Psoas muscle (tissue), 7 donors: ENCODE measurements at regions not wholly inside any gene's neighbourhood (a gene's known extent, or its start where the extent isn't known, plus 50 kb on each side); places are given as distances from the start of the nearest gene placed in this dataset.
"Not testable (repeated sequence)": the region's sequence is repeated elsewhere in the genome, so short reads cannot be mapped to it uniquely, and the experiment has no call there.

ENCODE experiments used
- ATAC-seq, 4 donors: fragments of 200-7000 bp; cut with Tn5 transposase; one replicate each; pipeline ENCODE4 v1.9.1; 2020; ENCODE audit warnings: moderate library complexity in 3 of 4, mild to moderate bottlenecking in 2 of 4
- DNase-seq, 2 donors: peaks; one replicate each; pipeline ENCODE4 v3.0.0-alpha.2; 2020
- H3K27ac ChIP-seq: fragments of 200-600 bp; one replicate; pipeline ENCODE4 v1.8.0; 2022
- H3K27me3 ChIP-seq, 3 donors: fragments of 200-600 bp in 1 of 3; one replicate each; pipeline versions ENCODE4 v1.6.1 to v1.8.0; 2013 to 2022; ENCODE audit warnings: low read length in 2 of 3, mild to moderate bottlenecking in 2 of 3, moderate library complexity in 1 of 3; ENCODE audit not compliant: insufficient read depth in 3 of 3
- H3K36me3 ChIP-seq, 2 donors: fragments of 200-600 bp in 1 of 2; one replicate each; pipeline versions ENCODE4 v1.6.1 to v1.8.0; 2013 to 2022; ENCODE audit warnings: low read depth in 1 of 2, mild to moderate bottlenecking in 1 of 2, moderate library complexity in 1 of 2; ENCODE audit not compliant: insufficient read depth in 1 of 2
- H3K4me1 ChIP-seq: fragments of 200-600 bp; one replicate; pipeline ENCODE4 v1.8.0; 2022
- H3K4me3 ChIP-seq: fragments of 200-600 bp; one replicate; pipeline ENCODE4 v1.8.0; 2022; ENCODE audit warnings: mild to moderate bottlenecking
- H3K9me3 ChIP-seq: fragments of 200-600 bp; one replicate; pipeline ENCODE4 v1.8.0; 2022
- WGBS, 3 donors: extraction: QIAGEN DNeasy Blood & Tissue Kit; methylation state at CpG; one replicate each; pipeline versions ENCODE4 v1.1.6 to v1.1.7; 2013; 5-methylcytosine and 5-hydroxymethylcytosine counted together
- intact Hi-C, 2 donors: fragments of 100-400 bp; cut with DNase I; formaldehyde crosslinking; loops; one replicate each; pipeline versions ENCODE4 v1.11.0 to v1.14.2; 2022
- TF ChIP-seq, protein P1 (sequence below): fragments of 200-600 bp; IDR thresholded peaks from one replicate; pipeline ENCODE4 v1.8.0; 2022; ENCODE audit warnings: antibody characterized with exemption
- donor health status: healthy with polysubstance abuse.
- donor health status: DM: no; HTN: no; CAD: no; lungs with moderate emphysema.
- donor health status: Bipolar disorder and iron deficiency.
- donor health status: healthy.
- donor health status: DM: yes; HTN: yes; CAD: no.
- donor health status: DM: no; HTN: no; CAD: no.
- donor health status: DM: yes; HTN: yes; CAD: no.

DNA sequence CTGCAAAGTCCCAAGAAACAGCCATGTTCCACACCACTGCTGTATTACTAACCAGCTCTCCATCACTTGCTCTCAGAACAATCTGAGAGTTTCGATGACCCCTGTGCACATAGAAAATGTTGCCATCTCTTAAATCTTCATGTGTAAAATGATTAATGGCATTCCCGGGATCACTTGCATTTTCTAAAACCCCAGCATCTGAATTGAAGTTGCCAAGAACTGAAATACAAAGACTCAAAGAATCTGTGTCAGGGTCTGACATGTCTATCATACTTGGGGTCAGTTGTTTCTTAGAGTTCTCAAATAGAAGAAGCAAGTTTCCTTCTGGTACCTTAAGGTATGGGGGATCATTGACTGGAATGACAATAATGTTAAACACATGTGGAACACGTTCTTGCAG is 115.1 kb downstream of the ESM1 start:
- Histone ChIP-seq H3K4me3 (no peak overlapping the region), H3K9me3 (no peaks in the 10 kb centered on the region), H3K27me3 (no peaks in the 10 kb centered on the region), H3K36me3 (no peaks in the 10 kb centered on the region), H3K4me1 (no peaks in the 10 kb centered on the region), H3K27ac (no peak overlapping the region)
- ATAC-seq (no peak), DNase-seq (no peak)
- TF ChIP-seq, protein P1, sequence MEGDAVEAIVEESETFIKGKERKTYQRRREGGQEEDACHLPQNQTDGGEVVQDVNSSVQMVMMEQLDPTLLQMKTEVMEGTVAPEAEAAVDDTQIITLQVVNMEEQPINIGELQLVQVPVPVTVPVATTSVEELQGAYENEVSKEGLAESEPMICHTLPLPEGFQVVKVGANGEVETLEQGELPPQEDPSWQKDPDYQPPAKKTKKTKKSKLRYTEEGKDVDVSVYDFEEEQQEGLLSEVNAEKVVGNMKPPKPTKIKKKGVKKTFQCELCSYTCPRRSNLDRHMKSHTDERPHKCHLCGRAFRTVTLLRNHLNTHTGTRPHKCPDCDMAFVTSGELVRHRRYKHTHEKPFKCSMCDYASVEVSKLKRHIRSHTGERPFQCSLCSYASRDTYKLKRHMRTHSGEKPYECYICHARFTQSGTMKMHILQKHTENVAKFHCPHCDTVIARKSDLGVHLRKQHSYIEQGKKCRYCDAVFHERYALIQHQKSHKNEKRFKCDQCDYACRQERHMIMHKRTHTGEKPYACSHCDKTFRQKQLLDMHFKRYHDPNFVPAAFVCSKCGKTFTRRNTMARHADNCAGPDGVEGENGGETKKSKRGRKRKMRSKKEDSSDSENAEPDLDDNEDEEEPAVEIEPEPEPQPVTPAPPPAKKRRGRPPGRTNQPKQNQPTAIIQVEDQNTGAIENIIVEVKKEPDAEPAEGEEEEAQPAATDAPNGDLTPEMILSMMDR, result no peak
- 79 to 89% (median 82%) methylated on average over 3 of the region's 3 CpGs for WGBS, 3 donors
- intact Hi-C loops, result no loop called here

DNA sequence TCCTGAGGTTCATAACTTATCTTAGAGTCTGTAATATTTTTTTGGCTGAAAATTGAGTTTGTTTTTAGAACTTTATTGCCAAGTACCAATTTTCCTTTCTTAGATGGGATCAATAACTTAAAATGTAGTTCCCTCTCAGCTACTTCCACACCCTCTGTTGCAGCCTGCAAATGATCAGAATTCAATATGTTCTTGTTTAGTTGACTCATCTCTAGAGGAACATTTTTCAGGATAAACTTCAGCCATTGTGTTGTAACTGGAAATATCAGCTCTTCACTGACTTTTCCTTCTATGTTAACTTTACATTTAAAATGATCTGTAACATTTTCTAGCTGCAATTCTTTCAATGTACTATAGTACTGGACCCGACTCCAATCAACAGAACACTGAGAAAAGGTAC is 115.7 kb downstream of the ESM1 start:
- DNase-seq (no peak), ATAC-seq (no peak)
- WGBS, 3 donors, result 91 to 100% (median 97%) methylated on average over 1 of the region's 1 CpG
- H3K9me3 ChIP-seq, result no peaks in the 10 kb centered on the region
- no peaks in the 10 kb centered on the region for H3K36me3 ChIP-seq
- no peaks in the 10 kb centered on the region for H3K27me3 ChIP-seq
- H3K4me3 ChIP-seq, result no peak overlapping the region
- TF ChIP-seq, protein P1, result no peak
- no peaks in the 10 kb centered on the region for H3K4me1 ChIP-seq
- H3K27ac ChIP-seq, result no peak overlapping the region
- intact Hi-C loops, result loop anchor here in 1 of 2 donors (2.0 kb wide), 1 partner anchor 353 kb away; the partner anchor contains the start of gene SNX18

DNA sequence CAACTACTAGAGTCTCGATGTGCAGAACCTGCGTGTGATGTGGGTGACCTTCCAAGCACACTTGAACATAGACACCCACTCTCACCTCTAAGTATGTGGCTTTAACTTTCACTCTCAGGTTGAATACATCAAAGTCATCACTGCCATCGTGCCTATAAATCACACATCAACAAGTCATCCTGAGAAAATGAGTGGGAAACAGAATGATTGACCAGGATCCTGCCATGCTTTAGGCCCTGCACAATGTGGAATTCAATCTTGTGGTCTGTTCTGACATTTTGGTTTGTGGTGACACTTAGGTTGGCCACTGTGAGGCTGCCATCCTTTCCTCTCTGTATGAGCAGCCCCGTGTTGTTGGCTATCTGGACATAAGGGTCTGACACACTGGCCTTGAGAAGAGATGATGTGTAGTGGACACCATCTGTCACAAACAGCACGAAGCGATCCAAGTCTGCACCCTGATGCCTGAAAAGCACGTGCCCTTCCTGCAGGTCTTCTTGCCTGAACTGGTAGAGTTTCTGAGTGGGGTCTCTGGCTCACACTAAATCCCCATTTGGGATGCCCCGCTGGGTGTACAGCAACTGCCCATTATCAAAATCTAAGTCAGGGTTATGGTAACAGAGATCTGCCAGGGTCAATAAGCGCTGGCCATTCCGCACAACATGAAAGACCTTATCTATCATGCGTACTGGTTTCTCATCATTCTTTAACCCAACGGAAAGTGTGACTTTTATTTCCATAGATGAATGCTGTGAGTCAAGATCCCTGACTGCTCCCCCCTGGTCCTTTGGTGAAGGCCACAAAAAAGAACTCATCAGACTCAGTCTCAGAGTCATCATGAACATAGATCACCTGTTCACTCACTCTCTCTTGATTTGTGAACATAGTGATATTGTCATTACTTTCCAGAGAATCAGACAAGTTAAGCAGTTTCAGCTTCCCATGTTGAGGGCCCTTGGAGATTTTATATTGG is 116.6 kb downstream of the ESM1 start:
- intact Hi-C loops, result loop anchor here in 1 of 2 donors (2.0 kb wide), 1 partner anchor 352 kb away; the partner anchor contains the start of gene SNX18
- WGBS, 3 donors, result 84 to 89% (median 85%) methylated on average over 12 of the region's 12 CpGs
- ATAC-seq, result no peak

DNA sequence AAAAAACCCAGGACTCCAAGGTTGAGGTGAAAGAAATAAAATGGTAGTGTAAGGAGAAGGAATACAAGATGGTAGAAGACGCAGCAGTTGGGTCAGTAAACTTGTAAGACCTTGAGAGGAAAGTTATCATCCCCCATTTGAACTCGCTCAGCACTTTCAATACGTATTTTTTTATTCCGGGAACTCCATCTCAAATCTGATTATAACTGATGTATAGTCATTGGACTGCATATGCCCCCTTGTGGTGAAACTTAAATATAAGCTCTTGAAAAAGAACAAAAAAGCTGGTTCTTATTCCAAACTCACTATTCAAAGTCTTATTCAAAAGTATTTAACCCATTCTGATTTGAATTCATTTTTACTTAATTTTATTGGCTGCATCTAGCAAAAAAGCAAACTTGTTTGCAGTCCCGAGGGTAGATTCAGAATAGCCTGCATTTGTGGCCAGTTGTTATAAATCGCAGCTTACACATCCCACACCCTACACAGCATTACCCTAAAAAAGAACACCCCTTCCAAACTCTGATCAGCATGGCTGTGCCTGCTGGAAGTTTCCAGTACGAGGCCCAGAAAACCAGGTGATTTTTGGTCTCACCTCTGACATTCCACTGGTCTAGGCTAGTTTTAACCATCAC is 118.0 kb downstream of the ESM1 start:
- TF ChIP-seq, protein P1, result peak; percentile 68
- Histone ChIP-seq H3K9me3 (no peaks in the 10 kb centered on the region), H3K36me3 (no peaks in the 10 kb centered on the region), H3K27ac (no peak overlapping the region), H3K27me3 (no peaks in the 10 kb centered on the region), H3K4me3 (peak overlapping the region; percentile 43), H3K4me1 (no peaks in the 10 kb centered on the region)
- DNase-seq (no peak), ATAC-seq (peak in 3 of 4 donors; percentile 42 to 79 (median 63))
- 25 to 30% (median 28%) methylated on average over 7 of the region's 7 CpGs for WGBS, 3 donors
- intact Hi-C loops, result loop anchor here in 1 of 2 donors (2.0 kb wide), 1 partner anchor 351 kb away; the partner anchor contains the start of gene SNX18

More for the DNA sequence above, 116.6 kb downstream of the ESM1 start:
- Histone ChIP-seq H3K4me3 (no peak overlapping the region), H3K36me3 (no peaks in the 10 kb centered on the region), H3K27ac (no peak overlapping the region), H3K4me1 (no peaks in the 10 kb centered on the region), H3K27me3 (no peaks in the 10 kb centered on the region), H3K9me3 (no peaks in the 10 kb centered on the region)
- TF ChIP-seq, protein P1, result no peak
- DNase-seq, result no peak

DNA sequence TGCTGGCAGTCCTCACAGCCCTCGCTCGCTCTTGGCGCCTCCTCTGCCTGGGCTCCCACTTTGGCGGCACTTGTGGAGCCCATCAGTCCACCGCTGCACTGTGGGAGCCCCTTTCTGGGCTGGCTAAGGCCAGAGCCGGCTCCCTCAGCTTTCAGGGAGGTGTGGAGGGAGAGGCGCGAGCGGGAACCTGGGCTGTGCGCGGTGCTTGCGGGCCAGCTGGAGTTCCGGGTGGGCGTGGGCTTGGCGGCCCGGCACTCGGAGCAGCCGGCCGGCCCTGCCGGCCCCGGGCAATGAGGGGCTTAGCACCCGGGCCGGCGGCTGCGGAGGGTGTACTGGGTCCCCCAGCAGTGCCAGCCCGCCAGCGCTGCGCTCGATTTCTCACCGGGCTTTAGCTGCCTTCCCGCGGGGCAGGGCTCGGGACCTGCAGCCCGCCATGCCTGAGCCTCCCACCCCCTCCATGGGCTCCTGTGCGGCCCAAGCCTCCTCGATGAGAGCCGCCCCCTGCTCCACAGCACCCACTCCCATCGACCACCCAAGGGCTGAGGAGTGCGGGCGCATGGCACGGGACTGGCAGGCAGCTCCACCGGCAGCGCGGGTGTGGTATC is 120.4 kb downstream of the ESM1 start:
- intact Hi-C loops, H3K36me3 ChIP-seq, DNase-seq, H3K27me3 ChIP-seq, H3K9me3 ChIP-seq, H3K27ac ChIP-seq, H3K4me1 ChIP-seq, H3K4me3 ChIP-seq, ATAC-seq: not testable (repeated sequence)
- 93 to 96% (median 95%) methylated on average over 29 to 44 of the region's 44 CpGs for WGBS, 3 donors
